ENCODE measurements at regions not wholly inside any gene's neighbourhood (a gene's known extent, or its start where the extent isn't known, plus 50 kb on each side); places are given as distances from the start of the nearest gene placed in this dataset.
A peak's percentile ranks its signal among the peaks of the same experiment; 100 is the strongest.

- no peak for DNase-seq
These were observed 722.6 kb downstream of the TLR4 start for GRCh38 chr9:118426772-118427171.

- DNase-seq, result no peak
These were observed 734.6 kb downstream of the TLR4 start for GRCh38 chr9:118438810-118439209.

GRCh38 chr9:118439441-118439840 lies 735.2 kb downstream of the TLR4 start:
- no peak for DNase-seq

GRCh38 chr9:118444403-118444802 lies 740.2 kb downstream of the TLR4 start:
- no peak for DNase-seq

GRCh38 chr9:118446943-118447639 lies 742.9 kb downstream of the TLR4 start:
- no peak for DNase-seq

GRCh38 chr9:118449554-118449953 lies 745.4 kb downstream of the TLR4 start:
- DNase-seq, result no peak

GRCh38 chr9:118455259-118455658 lies 751.1 kb downstream of the TLR4 start:
- DNase-seq, result no peak

- DNase-seq, result no peak
These were observed 751.6 kb downstream of the TLR4 start for GRCh38 chr9:118455788-118456187.

GRCh38 chr9:118457171-118458000 lies 753.2 kb downstream of the TLR4 start:
- no peak for DNase-seq

- no peak for DNase-seq
These were observed 755.7 kb downstream of the TLR4 start for GRCh38 chr9:118459913-118460312.

GRCh38 chr9:118463419-118463818 lies 759.2 kb downstream of the TLR4 start:
- no peak for DNase-seq

- no peak for DNase-seq
These were observed 769.3 kb downstream of the TLR4 start for GRCh38 chr9:118473521-118473920.

GRCh38 chr9:118478752-118479151 lies 774.5 kb downstream of the TLR4 start:
- no peak for DNase-seq

GRCh38 chr9:118482306-118482705 lies 778.1 kb downstream of the TLR4 start:
- DNase-seq, result no peak

GRCh38 chr9:118483677-118484076 lies 779.5 kb downstream of the TLR4 start:
- no peak for DNase-seq

GRCh38 chr9:118503236-118503635 lies 799.0 kb downstream of the TLR4 start:
- DNase-seq, result no peak

- DNase-seq, result no peak
These were observed 806.5 kb downstream of the TLR4 start for GRCh38 chr9:118510711-118511110.

- DNase-seq, result no peak
These were observed 811.7 kb downstream of the TLR4 start for GRCh38 chr9:118515947-118516346.

- no peak for DNase-seq
These were observed 817.1 kb downstream of the TLR4 start for GRCh38 chr9:118521261-118521660.

GRCh38 chr9:118522093-118523028 lies 818.2 kb downstream of the TLR4 start:
- peak; percentile 5 for DNase-seq

- no peak for DNase-seq
These were observed 823.1 kb downstream of the TLR4 start for GRCh38 chr9:118527261-118527660.

GRCh38 chr9:118529210-118529609 lies 825.0 kb downstream of the TLR4 start:
- no peak for DNase-seq

- no peak for DNase-seq
These were observed 825.5 kb downstream of the TLR4 start for GRCh38 chr9:118529624-118530214.

Data from stimulated activated CD4-positive, alpha-beta T cell treated with anti-CD3 and anti-CD28 coated beads, Interleukin-15, amount 100 ng/mL, for 24 hours (primary cell).